Cardiac septum (tissue), 1 donor: ENCODE measurements at regions not wholly inside any gene's neighbourhood (a gene's known extent, or its start where the extent isn't known, plus 50 kb on each side); places are given as distances from the start of the nearest gene placed in this dataset.

ENCODE experiments used
- DNase-seq: peaks from one replicate; pipeline ENCODE4 v3.0.0-alpha.2; 2020; ENCODE audit warnings: low spot score
- intact Hi-C: fragments of 100-400 bp; cut with DNase I; formaldehyde crosslinking; loops from one replicate; pipeline ENCODE4 v1.14.0; 2022
- donor health status: DM: no; HTN: no; CAD: no.

DNA sequence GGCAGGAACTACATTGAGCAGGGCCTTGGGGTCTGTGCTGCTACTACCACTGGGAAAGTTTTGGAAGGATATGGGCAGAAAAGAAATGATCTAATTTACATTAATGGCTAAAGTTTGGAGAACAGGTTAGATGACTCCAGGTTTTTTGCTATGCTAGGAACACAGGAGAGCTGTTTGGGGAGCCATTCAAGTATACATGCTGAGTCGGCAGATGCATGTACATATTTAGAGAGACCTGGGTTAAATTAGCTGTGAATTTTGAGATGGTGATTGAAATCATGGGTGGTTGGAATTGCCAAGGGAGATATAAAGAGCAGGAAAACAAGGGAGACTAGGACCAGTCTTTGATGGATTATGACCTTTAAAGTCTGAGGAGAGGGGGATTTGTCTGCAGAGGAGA is 113.1 kb upstream of the BACH2 start:
- DNase-seq: no peak
- intact Hi-C loops: no loop called here

DNA sequence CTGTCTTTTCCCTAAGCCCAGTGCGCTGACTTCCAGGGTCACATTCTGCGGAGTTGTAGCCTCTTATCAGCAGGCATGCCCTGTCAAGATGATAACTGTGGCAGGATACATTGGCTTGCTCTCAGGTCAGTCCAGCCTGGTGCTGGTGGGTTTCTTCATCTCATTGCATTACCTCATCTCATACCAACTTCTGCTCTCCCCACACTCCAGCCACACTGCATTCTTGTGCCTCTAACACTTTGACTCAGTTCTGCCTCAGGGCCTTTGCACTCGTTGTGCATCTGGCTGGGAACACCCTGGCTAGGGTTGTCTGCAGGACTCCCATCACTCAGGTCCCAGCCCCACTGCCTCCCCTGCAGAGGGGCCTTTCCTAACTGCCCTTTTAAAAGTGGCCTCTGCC is 110.3 kb upstream of the BACH2 start:
- intact Hi-C loops: no loop called here
- no peak for DNase-seq

GRCh38 chr6:90406142-90406794 is 109.6 kb upstream of the BACH2 start:
- DNase-seq: no peak
- intact Hi-C loops: no loop called here

DNA sequence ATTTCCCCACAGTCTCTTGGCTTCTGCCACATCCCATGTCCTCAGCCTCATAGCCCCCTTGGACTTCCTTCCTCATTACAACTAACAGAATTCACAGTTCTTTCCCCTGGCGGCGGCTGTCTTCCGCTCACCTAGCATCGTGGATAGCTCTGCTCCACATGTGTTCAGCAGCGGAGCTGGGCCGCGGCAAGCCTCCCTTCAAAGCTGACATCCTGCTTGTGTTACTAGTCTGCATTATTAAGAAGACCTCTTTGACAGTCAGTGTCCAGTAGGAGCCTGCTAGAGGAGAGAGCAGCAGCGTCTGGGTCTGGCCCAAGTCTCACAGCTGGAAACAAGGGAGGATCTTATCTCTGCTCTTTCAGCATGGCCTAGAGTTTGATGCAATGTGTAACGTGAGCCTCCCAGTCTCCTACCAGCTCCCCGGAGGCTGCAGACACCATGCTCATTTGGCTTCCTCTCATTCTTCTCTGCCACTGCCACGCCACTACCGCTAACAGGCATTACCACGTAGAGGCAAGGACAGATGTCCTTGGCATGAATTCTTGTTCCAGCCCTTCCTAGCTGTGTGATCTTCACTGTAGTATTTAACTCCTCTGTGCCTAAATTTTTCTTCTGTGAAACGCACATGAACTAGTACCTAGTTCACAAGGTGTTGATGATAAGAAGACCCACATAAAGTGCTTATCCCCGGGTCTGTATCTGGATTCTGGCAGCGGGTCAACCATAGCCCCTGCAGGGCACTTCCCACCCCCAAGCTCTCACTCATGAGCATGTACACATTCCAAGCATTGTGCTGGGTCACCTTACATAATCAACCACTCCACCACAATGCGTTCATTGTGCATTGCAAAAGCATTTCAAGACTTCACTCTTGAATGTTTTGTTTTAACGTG is 107.1 kb upstream of the BACH2 start:
- intact Hi-C loops: no loop called here

GRCh38 chr6:90402831-90403192 is 106.2 kb upstream of the BACH2 start:
- no peak for DNase-seq
- intact Hi-C loops: no loop called here

More for the DNA sequence above, 107.1 kb upstream of the BACH2 start:
- DNase-seq: no peak

DNA sequence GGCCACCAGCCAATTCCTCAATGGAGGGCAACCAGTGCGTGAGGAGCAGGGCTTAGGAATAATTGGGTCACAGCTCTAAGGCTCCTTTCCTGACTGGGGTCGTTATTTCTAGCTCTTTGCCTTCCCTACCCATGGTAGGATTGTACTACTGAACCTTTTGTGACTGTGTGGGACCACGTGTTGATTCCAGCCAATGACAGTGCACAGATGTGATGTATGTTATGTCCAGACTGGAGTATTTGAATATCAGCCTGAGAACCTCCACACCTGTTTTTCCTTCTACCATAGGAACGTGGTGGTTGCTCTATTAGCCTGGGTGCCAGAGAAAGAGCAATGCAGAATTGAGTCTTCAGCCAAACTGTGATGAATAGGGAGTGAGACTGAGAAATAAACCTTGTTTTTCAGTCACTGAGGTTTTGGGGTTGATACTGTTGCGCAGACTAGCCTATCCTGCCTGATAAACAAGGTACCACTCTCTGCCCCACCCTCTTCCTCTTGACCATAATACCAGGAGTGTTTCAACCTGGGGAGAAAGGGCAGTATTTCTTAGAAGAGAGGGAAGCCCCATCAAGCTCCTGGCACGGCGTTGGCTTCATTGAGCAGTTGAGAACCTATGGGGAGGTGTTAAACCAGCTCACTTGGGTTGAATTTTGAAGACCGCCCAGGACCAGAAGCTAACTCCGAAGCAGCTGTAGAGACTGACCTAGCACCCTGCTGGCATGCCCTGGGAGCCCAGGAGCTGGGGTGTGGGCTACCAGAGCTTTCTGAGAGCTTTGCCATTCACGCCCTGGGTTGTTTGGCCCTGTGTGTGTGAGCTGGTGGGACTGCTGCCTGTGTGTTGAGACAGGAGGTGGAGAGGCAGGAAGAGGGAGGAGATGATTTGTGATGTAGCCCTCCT is 105.5 kb upstream of the BACH2 start:
- no peak for DNase-seq
- intact Hi-C loops: no loop called here

GRCh38 chr6:90399970-90400369 is 103.3 kb upstream of the BACH2 start:
- no peak for DNase-seq
- intact Hi-C loops: loop anchor here (5.0 kb wide), 2 partner anchors 77 to 458 kb away; no protein-coding TSS in a partner anchor

- DNase-seq: no peak
- intact Hi-C loops: loop anchor here (5.0 kb wide), 2 partner anchors 79 to 456 kb away; no protein-coding TSS in a partner anchor
These were observed 101.5 kb upstream of the BACH2 start for GRCh38 chr6:90397929-90398674.

DNA sequence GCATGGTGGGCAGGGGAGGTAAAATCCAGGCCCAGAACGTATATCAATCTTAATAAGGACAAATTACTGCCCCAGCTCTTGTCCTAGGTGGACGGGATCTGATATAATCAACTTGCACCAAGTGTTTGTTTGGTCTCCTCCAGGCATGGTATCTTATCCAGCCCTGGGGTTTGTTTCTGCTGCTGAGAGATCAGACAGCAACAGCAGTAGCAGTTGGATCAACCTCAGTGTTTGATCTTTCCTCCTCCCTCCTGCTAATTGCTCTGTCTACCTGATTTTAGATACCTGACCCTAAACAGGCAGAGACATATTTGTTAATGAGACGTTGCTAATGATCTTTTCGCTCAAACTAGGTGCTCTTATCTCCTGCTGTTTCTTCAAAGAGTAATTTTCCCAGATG is 100.4 kb upstream of the BACH2 start:
- DNase-seq: no peak
- intact Hi-C loops: loop anchor here (5.0 kb wide), 2 partner anchors 80 to 455 kb away; no protein-coding TSS in a partner anchor

DNA sequence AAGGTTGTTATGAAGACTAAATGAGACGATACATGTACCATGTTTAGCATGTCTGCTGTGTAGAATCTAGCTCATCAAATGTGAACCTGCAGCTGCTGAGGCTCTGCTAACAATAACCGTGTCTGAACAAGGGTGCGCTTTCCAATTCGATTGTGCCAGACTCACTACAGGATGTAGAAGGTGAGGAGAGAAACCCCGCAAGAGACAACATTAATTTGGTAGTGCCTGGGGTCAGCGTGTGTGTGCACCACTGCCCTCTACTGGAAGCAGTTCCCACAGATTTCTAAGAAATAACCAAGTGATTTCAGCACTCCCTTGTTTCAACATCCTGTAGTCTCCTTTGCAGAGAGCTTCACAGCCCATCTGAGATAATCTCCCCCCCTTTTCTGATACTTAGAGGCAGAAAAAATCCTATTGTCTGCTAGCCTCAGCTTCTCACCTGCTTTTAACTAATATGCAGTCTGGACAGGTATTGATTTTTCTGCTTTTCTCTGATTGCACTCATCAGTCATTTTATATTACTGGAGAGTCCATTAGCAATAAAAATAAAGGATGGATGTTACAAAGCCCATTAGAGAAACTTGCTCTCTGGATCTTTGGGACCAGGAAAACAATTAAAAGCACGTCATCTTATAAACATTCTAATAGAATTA is 96.7 kb upstream of the BACH2 start:
- intact Hi-C loops: loop anchor here (5.0 kb wide), 2 partner anchors 96 to 296 kb away; partner anchors contain the start of gene BACH2
- no peak for DNase-seq

DNA sequence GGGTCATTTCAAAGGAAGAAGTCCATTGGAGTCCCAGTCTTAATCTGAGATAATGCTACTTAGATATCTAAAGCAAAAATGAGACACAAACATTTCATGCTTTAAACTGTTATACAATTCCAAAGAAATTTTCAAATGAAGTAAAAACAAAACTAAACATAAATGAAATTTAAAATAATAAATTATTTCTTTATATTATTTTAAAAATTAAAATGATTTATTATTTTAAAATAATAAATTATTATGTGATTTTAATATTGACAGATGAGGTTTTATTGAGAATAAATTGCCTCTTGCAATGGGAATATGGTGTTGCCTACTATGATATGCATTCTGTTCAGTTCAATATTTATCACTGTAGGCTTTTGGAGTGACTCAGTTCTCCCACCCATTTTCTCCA is 93.7 kb upstream of the BACH2 start:
- intact Hi-C loops: loop anchor here (5.0 kb wide), 2 partner anchors 93 to 293 kb away; partner anchors contain the start of gene BACH2
- no peak for DNase-seq

GRCh38 chr6:90388395-90388794 is 91.8 kb upstream of the BACH2 start:
- intact Hi-C loops: loop anchor here (5.0 kb wide), 1 partner anchor 416 kb away; no protein-coding TSS in a partner anchor
- no peak for DNase-seq

DNA sequence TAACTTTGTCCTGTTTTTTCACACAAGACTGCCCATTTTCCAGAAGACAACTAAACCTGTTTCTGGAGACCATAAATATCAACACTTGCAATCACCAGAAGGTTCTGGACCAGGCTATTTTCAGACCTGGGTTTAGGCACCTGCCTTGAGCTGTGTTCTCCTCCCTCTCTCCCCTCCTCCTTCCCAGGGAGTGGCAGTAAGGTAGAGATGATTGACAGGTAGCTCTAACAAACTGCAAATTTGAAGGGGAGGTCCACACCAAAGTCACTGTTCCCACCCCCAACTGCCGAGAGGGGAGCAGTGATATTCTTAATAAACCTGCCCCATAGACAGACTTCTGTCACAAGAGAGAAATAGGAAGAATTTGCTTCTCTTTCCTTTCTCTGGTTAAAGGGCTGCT is 91.2 kb upstream of the BACH2 start:
- intact Hi-C loops: loop anchor here (5.0 kb wide), 1 partner anchor 416 kb away; no protein-coding TSS in a partner anchor
- DNase-seq: no peak

GRCh38 chr6:90387383-90387775 is 90.7 kb upstream of the BACH2 start:
- intact Hi-C loops: loop anchor here (5.0 kb wide), 1 partner anchor 415 kb away; no protein-coding TSS in a partner anchor

DNA sequence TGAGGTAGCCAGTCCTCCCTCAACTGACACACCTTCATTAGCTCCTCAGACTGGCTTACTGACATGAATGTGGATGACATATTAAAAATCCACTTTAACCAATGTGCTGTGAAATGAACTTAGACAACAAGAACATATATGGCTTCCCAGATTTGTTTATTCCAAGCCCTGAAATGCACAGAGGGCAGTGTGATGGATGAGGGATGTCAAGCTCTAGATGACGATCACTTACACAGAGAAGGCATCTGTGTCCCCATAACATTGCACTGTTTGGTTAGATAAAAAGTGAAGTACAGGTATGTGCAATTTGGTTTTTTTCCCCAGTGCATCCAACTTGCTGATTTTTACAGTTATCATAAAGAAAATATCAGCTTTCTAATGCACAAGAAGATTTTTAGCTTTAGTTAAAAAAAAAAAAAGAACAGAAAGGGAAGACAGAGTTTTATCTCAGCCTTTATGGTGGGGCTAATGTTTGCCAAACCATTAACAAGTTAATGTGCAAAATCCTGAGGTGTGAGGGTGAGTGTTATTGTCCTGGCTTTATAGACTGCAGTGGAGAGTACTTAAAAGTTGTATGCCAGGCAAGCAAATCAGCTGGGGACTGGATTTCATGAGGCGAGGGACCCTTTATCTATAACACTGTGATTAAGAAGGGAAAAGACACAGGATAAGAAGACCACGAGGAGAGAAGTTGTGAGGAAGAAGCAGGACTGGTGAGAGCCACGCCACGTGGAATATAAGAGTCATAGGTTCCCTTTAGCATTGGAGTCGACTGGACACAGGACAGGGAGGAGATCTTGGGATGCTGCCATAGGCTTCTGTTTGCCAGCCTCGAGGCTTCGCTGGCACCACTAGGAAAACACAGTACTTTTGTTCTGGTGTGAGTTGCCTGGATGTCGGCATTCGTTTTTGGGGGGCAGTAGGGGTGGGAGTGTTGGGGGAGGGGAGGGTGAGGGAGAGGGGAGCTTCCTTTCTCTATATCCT is 90.0 kb upstream of the BACH2 start:
- intact Hi-C loops: loop anchor here (5.0 kb wide), 1 partner anchor 414 kb away; no protein-coding TSS in a partner anchor
- no peak for DNase-seq

More at GRCh38 chr6:90387383-90387775, 90.7 kb upstream of the BACH2 start:
- no peak for DNase-seq

GRCh38 chr6:90385759-90386313 is 89.2 kb upstream of the BACH2 start:
- intact Hi-C loops: loop anchor here (5.0 kb wide), 1 partner anchor 414 kb away; no protein-coding TSS in a partner anchor
- DNase-seq: no peak

GRCh38 chr6:90384720-90385119 is 88.1 kb upstream of the BACH2 start:
- no peak for DNase-seq
- intact Hi-C loops: loop anchor here (5.0 kb wide), 1 partner anchor 412 kb away; no protein-coding TSS in a partner anchor
